SU-DHL-6 (cell line): ENCODE measurements at regions not wholly inside any gene's neighbourhood (a gene's known extent, or its start where the extent isn't known, plus 50 kb on each side); places are given as distances from the start of the nearest gene placed in this dataset.

Experiments used
- H2AFZ ChIP-seq: fragments of 200-600 bp; sonication (generic); 2 replicates; pipeline ENCODE4 v1.6.1; 2014; ENCODE audit warnings: low read depth, mild to moderate bottlenecking, moderate library complexity, mixed read lengths, antibody characterized with exemption, low read length; ENCODE audit not compliant: severe bottlenecking
- H3F3A ChIP-seq: fragments of 200-600 bp; shearing (Covaris generic); 2 replicates; pipeline ENCODE4 v1.6.0; 2016; ENCODE audit warnings: antibody characterized with exemption, mild to moderate bottlenecking; ENCODE audit not compliant: insufficient read depth
- H3K27ac ChIP-seq: fragments of 200-600 bp; sonication (generic); 2 replicates; pipeline ENCODE4 v1.5.1; 2016; ENCODE audit warnings: low read depth, mild to moderate bottlenecking, low read length, moderate library complexity, mixed read lengths
- H3K27me3 ChIP-seq: fragments of 200-600 bp; sonication (generic), shearing (Covaris generic); 2 replicates; pipeline ENCODE4 v1.6.0; 2014; ENCODE audit warnings: mild to moderate bottlenecking, low read length
- H3K36me3 ChIP-seq: fragments of 200-600 bp; sonication (generic); 2 replicates; pipeline ENCODE4 v1.6.1; 2014; ENCODE audit warnings: mild to moderate bottlenecking, low read length, mixed read lengths
- H3K4me2 ChIP-seq: fragments of 300-600, 200-600 bp; shearing (Covaris generic), sonication (generic); 2 replicates; pipeline ENCODE4 v1.6.0; 2014; ENCODE audit warnings: low read length, low read depth, mild to moderate bottlenecking; ENCODE audit not compliant: poor library complexity, severe bottlenecking
- H3K4me3 ChIP-seq: fragments of 200-600 bp; sonication (generic); 2 replicates; pipeline ENCODE4 v1.5.1; 2014; ENCODE audit warnings: antibody characterized with exemption, low read length, mild to moderate bottlenecking, mixed read lengths; ENCODE audit not compliant: insufficient read depth, poor library complexity, severe bottlenecking
- H3K79me2 ChIP-seq: fragments of 200-600 bp; sonication (generic); 2 replicates; pipeline ENCODE4 v1.6.1; 2014; ENCODE audit warnings: mild to moderate bottlenecking, low read length, moderate library complexity; ENCODE audit not compliant: insufficient read depth
- H3K9ac ChIP-seq: fragments of 200-600 bp; sonication (generic); 2 replicates; pipeline ENCODE4 v1.7.0; 2014; ENCODE audit warnings: mild to moderate bottlenecking, low read length
- H3K9me2 ChIP-seq: fragments of 200-600 bp; sonication (generic); replicated peaks from 2 replicates; pipeline ENCODE4 v1.6.1; 2014; ENCODE audit warnings: low read length; ENCODE audit not compliant: insufficient read depth
- H3K9me3 ChIP-seq: fragments of 200-600 bp; sonication (generic); 2 replicates; pipeline ENCODE4 v1.6.1; 2014; ENCODE audit warnings: low read length, mixed read lengths; ENCODE audit not compliant: insufficient read depth
- H4K20me1 ChIP-seq: fragments of 200-600 bp; sonication (generic); 2 replicates; pipeline ENCODE4 v1.6.1; 2014; ENCODE audit warnings: low read depth, mild to moderate bottlenecking, antibody characterized with exemption, low read length, moderate library complexity, mixed read lengths
- EZH2phosphoT487 ChIP-seq: fragments of 200-600 bp; sonication (generic), shearing (Covaris generic); conservative IDR thresholded peaks from 2 replicates; pipeline ENCODE4 v1.6.1; 2018; ENCODE audit warnings: mild to moderate bottlenecking, antibody characterized with exemption, low read length, moderate library complexity, mixed read lengths
- TF ChIP-seq, protein P1 (sequence below): fragments of 200-600 bp; sonication (generic); IDR thresholded peaks from one replicate; pipeline ENCODE4 v1.5.1; 2017; ENCODE audit warnings: antibody characterized with exemption, mild to moderate bottlenecking, low read length, moderate library complexity; ENCODE audit not compliant: insufficient read depth, poor library complexity, severe bottlenecking

DNA sequence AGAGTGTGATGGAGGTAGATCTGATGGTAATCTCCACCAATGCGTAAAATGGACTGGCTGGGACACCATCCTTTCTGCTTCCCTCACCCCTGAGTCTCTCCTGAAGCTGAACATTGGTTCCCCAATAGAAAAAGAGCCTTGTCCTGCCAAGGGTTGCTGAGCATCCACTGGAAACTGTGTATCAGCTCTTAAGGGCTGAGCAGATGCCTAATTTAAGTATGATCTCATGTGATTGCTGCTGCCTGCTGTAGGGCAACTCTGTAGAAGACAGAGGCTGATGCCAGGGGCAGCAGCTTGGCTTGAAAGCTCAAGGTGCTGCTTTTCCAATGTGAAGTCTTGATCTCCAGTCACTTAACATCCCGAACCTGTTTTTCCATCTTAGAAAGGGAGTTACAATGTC lies 310.3 kb upstream of the CCL2 start:
- no peaks in the 10 kb centered on the region for H3K36me3 ChIP-seq
- H3K9me2 ChIP-seq: no peaks in the 10 kb centered on the region
- H3K27ac ChIP-seq: no peak overlapping the region
- H2AFZ ChIP-seq: no peak overlapping the region
- TF ChIP-seq, protein P1, sequence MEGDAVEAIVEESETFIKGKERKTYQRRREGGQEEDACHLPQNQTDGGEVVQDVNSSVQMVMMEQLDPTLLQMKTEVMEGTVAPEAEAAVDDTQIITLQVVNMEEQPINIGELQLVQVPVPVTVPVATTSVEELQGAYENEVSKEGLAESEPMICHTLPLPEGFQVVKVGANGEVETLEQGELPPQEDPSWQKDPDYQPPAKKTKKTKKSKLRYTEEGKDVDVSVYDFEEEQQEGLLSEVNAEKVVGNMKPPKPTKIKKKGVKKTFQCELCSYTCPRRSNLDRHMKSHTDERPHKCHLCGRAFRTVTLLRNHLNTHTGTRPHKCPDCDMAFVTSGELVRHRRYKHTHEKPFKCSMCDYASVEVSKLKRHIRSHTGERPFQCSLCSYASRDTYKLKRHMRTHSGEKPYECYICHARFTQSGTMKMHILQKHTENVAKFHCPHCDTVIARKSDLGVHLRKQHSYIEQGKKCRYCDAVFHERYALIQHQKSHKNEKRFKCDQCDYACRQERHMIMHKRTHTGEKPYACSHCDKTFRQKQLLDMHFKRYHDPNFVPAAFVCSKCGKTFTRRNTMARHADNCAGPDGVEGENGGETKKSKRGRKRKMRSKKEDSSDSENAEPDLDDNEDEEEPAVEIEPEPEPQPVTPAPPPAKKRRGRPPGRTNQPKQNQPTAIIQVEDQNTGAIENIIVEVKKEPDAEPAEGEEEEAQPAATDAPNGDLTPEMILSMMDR: no peak
- TF ChIP-seq EZH2phosphoT487: no peak
- no peak overlapping the region for H3K9ac ChIP-seq
- no peaks in the 10 kb centered on the region for H3K27me3 ChIP-seq
- no peaks in the 10 kb centered on the region for H4K20me1 ChIP-seq
- H3K79me2 ChIP-seq: no peaks in the 10 kb centered on the region
- no peaks in the 10 kb centered on the region for H3F3A ChIP-seq
- no peaks in the 10 kb centered on the region for H3K9me3 ChIP-seq
- H3K4me3 ChIP-seq: no peak overlapping the region
- H3K4me2 ChIP-seq: no peak overlapping the region

DNA sequence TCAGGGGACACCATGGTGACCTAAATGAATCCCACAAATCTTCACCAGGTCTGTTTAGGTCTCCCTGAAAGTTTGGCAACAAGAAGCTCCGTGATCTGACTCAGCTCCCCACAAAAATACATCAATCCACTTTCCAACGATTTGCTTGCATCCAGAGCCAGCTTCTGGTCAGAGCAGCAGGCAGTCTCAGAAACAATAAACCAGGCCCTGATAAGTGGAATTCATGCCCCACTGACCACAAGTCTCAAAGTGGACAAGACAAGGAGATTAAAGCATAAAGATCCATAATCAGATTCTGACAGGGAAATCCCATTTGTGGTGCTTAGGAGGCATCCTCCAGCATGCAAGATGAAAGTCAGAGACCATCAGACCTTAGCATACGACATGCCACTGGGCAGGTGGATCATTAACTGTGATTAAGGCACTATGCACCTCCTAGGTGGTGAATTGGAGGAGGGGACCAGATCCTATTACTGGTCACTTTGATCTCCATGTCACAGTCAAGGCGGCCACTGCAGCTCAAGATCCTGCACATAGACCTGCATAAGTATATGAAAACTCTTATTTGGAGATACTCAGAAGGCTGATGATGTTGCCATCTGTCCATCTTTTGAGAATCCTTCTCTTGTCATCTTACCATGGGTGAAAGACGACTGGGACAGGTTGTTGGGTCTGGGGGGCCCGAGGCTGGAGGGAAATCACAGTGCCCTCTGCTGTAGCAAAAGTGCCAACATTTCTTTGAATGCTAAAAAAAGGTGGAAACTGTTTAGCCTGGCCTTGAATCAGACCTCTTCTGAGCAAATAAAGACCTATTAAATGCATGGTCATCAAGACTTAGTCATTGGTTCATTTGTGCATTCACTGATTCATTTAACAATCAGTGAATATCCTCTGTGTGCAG lies 309.2 kb upstream of the CCL2 start:
- Histone ChIP-seq H4K20me1 (no peaks in the 10 kb centered on the region), H3K79me2 (no peaks in the 10 kb centered on the region), H3K9me2 (no peaks in the 10 kb centered on the region), H3F3A (no peaks in the 10 kb centered on the region), H2AFZ (no peak overlapping the region), H3K9ac (no peak overlapping the region), H3K9me3 (no peaks in the 10 kb centered on the region), H3K4me3 (no peak overlapping the region), H3K4me2 (no peak overlapping the region), H3K27me3 (no peaks in the 10 kb centered on the region), H3K27ac (no peak overlapping the region), H3K36me3 (no peaks in the 10 kb centered on the region)
- TF ChIP-seq, protein P1: no peak
- no peak for TF ChIP-seq EZH2phosphoT487

DNA sequence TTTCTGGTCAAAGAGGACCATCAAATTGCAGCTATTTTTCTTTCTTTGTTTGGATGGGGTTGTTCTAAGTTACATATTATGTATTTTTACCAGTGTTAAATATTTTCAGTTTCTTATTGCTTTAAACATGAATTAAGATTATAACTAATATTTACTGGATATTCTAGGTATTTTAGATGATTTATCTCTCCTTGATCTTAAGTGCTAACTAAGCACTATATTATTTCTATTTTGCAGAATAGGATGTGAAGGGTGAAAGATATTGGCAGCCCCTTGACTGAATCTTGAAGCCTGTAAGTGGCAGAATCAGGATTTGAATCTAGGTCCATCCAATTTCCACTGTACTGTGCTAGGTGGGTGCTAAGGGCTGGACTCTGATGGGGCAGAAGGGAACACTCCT lies 307.3 kb upstream of the CCL2 start:
- Histone ChIP-seq H3K9me2 (no peaks in the 10 kb centered on the region), H3K36me3 (no peaks in the 10 kb centered on the region), H3F3A (no peaks in the 10 kb centered on the region), H3K4me2 (no peak overlapping the region), H3K27ac (no peak overlapping the region), H3K27me3 (no peaks in the 10 kb centered on the region), H2AFZ (no peak overlapping the region), H3K79me2 (no peaks in the 10 kb centered on the region), H4K20me1 (no peaks in the 10 kb centered on the region), H3K9me3 (no peaks in the 10 kb centered on the region), H3K4me3 (no peak overlapping the region), H3K9ac (no peak overlapping the region)
- TF ChIP-seq, protein P1: no peak
- TF ChIP-seq EZH2phosphoT487: no peak
